ENCODE measurements at regions not wholly inside any gene's neighbourhood (a gene's known extent, or its start where the extent isn't known, plus 50 kb on each side); places are given as distances from the start of the nearest gene placed in this dataset.

GRCh38 chr7:114364151-114364550 is 50.5 kb upstream of the FOXP2 start:
- H3K27me3 ChIP-seq: no peaks in the 10 kb centered on the region
- H3K9me3 ChIP-seq (replicated peaks in 1 of 3): no peaks in the 10 kb centered on the region
- intact Hi-C loops (cut with DNase I): no loop called here
- no peaks in the 10 kb centered on the region for H3K36me3 ChIP-seq (replicated peaks in 1 of 2)
- H3K27ac ChIP-seq: no peak overlapping the region
- no peak for TF ChIP-seq POLR2A (IDR thresholded peaks at IDR 0.05)
- TF ChIP-seq, protein P1, sequence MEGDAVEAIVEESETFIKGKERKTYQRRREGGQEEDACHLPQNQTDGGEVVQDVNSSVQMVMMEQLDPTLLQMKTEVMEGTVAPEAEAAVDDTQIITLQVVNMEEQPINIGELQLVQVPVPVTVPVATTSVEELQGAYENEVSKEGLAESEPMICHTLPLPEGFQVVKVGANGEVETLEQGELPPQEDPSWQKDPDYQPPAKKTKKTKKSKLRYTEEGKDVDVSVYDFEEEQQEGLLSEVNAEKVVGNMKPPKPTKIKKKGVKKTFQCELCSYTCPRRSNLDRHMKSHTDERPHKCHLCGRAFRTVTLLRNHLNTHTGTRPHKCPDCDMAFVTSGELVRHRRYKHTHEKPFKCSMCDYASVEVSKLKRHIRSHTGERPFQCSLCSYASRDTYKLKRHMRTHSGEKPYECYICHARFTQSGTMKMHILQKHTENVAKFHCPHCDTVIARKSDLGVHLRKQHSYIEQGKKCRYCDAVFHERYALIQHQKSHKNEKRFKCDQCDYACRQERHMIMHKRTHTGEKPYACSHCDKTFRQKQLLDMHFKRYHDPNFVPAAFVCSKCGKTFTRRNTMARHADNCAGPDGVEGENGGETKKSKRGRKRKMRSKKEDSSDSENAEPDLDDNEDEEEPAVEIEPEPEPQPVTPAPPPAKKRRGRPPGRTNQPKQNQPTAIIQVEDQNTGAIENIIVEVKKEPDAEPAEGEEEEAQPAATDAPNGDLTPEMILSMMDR (IDR thresholded peaks at IDR 0.05): no peak
- no peak overlapping the region for H3K4me3 ChIP-seq
- 43 to 48% (median 45%) methylated on average over 3 of the region's 3 CpGs for WGBS, 4 donors
- DNase-seq: no peak
- no peaks in the 10 kb centered on the region for H3K4me1 ChIP-seq (replicated peaks in 1 of 2)

GRCh38 chr7:114363292-114363691 is 51.3 kb upstream of the FOXP2 start:
- Histone ChIP-seq H3K4me3 (no peak overlapping the region), H3K9me3 (replicated peaks in 1 of 3) (no peaks in the 10 kb centered on the region), H3K27ac (no peak overlapping the region), H3K4me1 (replicated peaks in 1 of 2) (no peaks in the 10 kb centered on the region), H3K27me3 (no peaks in the 10 kb centered on the region), H3K36me3 (replicated peaks in 1 of 2) (no peaks in the 10 kb centered on the region)
- DNase-seq: no peak
- intact Hi-C loops (cut with DNase I): no loop called here
- TF ChIP-seq POLR2A (IDR thresholded peaks at IDR 0.05): no peak
- TF ChIP-seq, protein P1 (IDR thresholded peaks at IDR 0.05): no peak
- 78 to 90% (median 82%) methylated on average over 1 of the region's 1 CpG for whole genome bisulfite sequencing, 4 donors

GRCh38 chr7:114358911-114359310 is 55.7 kb upstream of the FOXP2 start:
- Histone ChIP-seq H3K4me3 (no peak overlapping the region), H3K36me3 (replicated peaks in 1 of 2) (no peaks in the 10 kb centered on the region), H3K9me3 (replicated peaks in 1 of 3) (no peaks in the 10 kb centered on the region), H3K27me3 (no peaks in the 10 kb centered on the region), H3K4me1 (replicated peaks in 1 of 2) (no peaks in the 10 kb centered on the region), H3K27ac (no peak overlapping the region)
- WGBS, 4 donors: 79 to 93% (median 89%) methylated on average over 2 of the region's 2 CpGs
- no peak for TF ChIP-seq POLR2A (IDR thresholded peaks at IDR 0.05)
- TF ChIP-seq, protein P1 (IDR thresholded peaks at IDR 0.05): no peak
- intact Hi-C loops (cut with DNase I): no loop called here
- no peak for DNase-seq

DNA sequence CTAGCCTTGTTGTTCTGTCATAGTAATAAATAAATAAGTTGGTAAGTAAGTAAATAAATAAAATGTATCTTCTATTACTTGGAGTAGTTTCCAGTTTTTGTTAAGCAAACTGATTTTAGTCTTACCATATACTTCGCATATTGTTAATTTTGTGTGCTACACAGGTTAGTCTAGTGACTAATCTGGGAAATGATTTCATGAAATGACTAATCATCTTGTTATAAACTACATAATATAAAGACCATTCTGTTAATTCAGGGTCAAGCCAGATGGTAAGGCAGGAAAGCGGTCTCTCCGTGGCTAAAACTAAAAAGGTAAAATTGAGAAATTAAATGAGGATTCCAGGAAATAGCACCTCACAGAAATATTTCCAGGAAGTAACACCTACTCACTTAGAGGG is 58.5 kb upstream of the FOXP2 start:
- no peak overlapping the region for H3K27ac ChIP-seq
- no peaks in the 10 kb centered on the region for H3K27me3 ChIP-seq
- H3K36me3 ChIP-seq (replicated peaks in 1 of 2): no peaks in the 10 kb centered on the region
- no peak for DNase-seq
- intact Hi-C loops (cut with DNase I): no loop called here
- H3K9me3 ChIP-seq (replicated peaks in 1 of 3): no peaks in the 10 kb centered on the region
- no peaks in the 10 kb centered on the region for H3K4me1 ChIP-seq (replicated peaks in 1 of 2)
- no peak for TF ChIP-seq POLR2A (IDR thresholded peaks at IDR 0.05)
- TF ChIP-seq, protein P1 (IDR thresholded peaks at IDR 0.05): no peak
- WGBS, 4 donors: 86 to 93% (median 89%) methylated on average over 3 of the region's 3 CpGs
- no peak overlapping the region for H3K4me3 ChIP-seq

Measured in adrenal gland (tissue), 9 donors.